Pancreas (tissue), 10 donors: ENCODE measurements at regions not wholly inside any gene's neighbourhood (a gene's known extent, or its start where the extent isn't known, plus 50 kb on each side); places are given as distances from the start of the nearest gene placed in this dataset.

Experiments
- ATAC-seq, 4 donors: fragments of 200-7000 bp; cut with Tn5 transposase; one replicate each; pipeline versions ENCODE4 v1.8.0 to v1.9.1; 2020; ENCODE audit warnings: mild to moderate bottlenecking in 4 of 4, moderate library complexity in 4 of 4
- DNase-seq, 6 donors: peaks; one replicate each; pipeline ENCODE4 v3.0.0-alpha.2; 2020
- FAIRE-seq: peaks from 2 replicates; lab custom pipeline; 2012; peaks lifted over from hg19 to GRCh38; lab: Jason Lieb, UNC
- H3K27ac ChIP-seq, 4 donors: fragments of 200-600 bp; sonication (generic); 1 replicate in 3 of 4; 2 replicates in 1 of 4; pipeline versions ENCODE4 v1.5.0 to v1.8.0; 2020
- H3K27me3 ChIP-seq, 4 donors: fragments of 200-600 bp; one replicate each; pipeline ENCODE4 v1.8.0; 2021
- H3K36me3 ChIP-seq, 3 donors: fragments of 200-600 bp; sonication (generic) in 1 of 3; one replicate each; pipeline versions ENCODE4 v1.5.0 to v1.8.0; 2020 to 2021
- H3K4me1 ChIP-seq, 3 donors: fragments of 200-600 bp; one replicate each; pipeline ENCODE4 v1.8.0; 2021
- H3K4me3 ChIP-seq, 4 donors: fragments of 200-600 bp; sonication (generic) in 2 of 4; one replicate each; pipeline versions ENCODE4 v1.5.0 to v1.8.0; 2020 to 2021
- H3K9me3 ChIP-seq, 4 donors: fragments of 200-600 bp; one replicate each; pipeline ENCODE4 v1.8.0; 2021
- CTCF ChIP-seq, 4 donors: fragments of 200-600 bp; sonication (generic) in 3 of 4; IDR thresholded peaks; one replicate each; pipeline versions ENCODE4 v1.5.0 to v1.8.0; 2021; ENCODE audit warnings: antibody characterized with exemption in 4 of 4
- WGBS, 2 donors: extraction: QIAGEN DNeasy Blood & Tissue Kit; methylation state at CpG; one replicate each; pipeline ENCODE4 v1.1.7; 2013; 5-methylcytosine and 5-hydroxymethylcytosine counted together
- intact Hi-C, 3 donors: fragments of 100-400 bp; cut with DNase I; formaldehyde crosslinking; loops; one replicate each; pipeline versions ENCODE4 v1.11.1 to v1.14.2; 2022
- donor health status: healthy with polysubstance abuse.
- donor health status: DM: no; HTN: no; CAD: no; lungs with moderate emphysema.
- donor health status: DM: no; HTN: no; CAD: no.
- donor health status: control.
- donor health status: control.
- donor health status: Bipolar disorder and iron deficiency.
- donor health status: DM: yes; HTN: yes; CAD: no.
- donor health status: DM: no; HTN: no; CAD: no.
- donor health status: DM: no; HTN: no; CAD: no.
- donor health status: DM: yes; HTN: yes; CAD: no.

GRCh38 chr14:30369502-30370180, 189.3 kb upstream of the G2E3 start:
- Histone ChIP-seq H3K9me3 (no peaks in the 10 kb centered on the region), H3K27me3 (no peaks in the 10 kb centered on the region), H3K4me3 (no peak overlapping the region), H3K36me3 (no peaks in the 10 kb centered on the region), H3K27ac (no peak overlapping the region), H3K4me1 (no peaks in the 10 kb centered on the region)
- no peak for ATAC-seq
- FAIRE-seq: no peak
- TF ChIP-seq CTCF (IDR thresholded peaks at IDR 0.05): no peak
- no peak for DNase-seq
- 88 to 89% methylated on average over 5 to 6 of the region's 6 CpGs for WGBS, 2 donors
- intact Hi-C loops: loop anchor here in 1 of 3 donors (10.0 kb wide), 1 partner anchor 145 kb away; no protein-coding TSS in a partner anchor

GRCh38 chr14:30373053-30373452, 185.9 kb upstream of the G2E3 start:
- 70 to 73% methylated on average over 2 of the region's 2 CpGs for WGBS, 2 donors
- ATAC-seq: no peak
- intact Hi-C loops: loop anchor here in 1 of 3 donors (10.0 kb wide), 1 partner anchor 142 kb away; no protein-coding TSS in a partner anchor

GRCh38 chr14:30373526-30373925, 185.4 kb upstream of the G2E3 start:
- no peak overlapping the region for H3K27ac ChIP-seq
- intact Hi-C loops: loop anchor here in 1 of 3 donors (10.0 kb wide), 1 partner anchor 141 kb away; no protein-coding TSS in a partner anchor
- WGBS, 2 donors: 72 to 84% methylated on average over 2 of the region's 2 CpGs

More at GRCh38 chr14:30373053-30373452, 185.9 kb upstream of the G2E3 start:
- no peaks in the 10 kb centered on the region for H3K4me1 ChIP-seq
- H3K27me3 ChIP-seq: no peaks in the 10 kb centered on the region
- no peak for TF ChIP-seq CTCF (IDR thresholded peaks at IDR 0.05)
- no peaks in the 10 kb centered on the region for H3K9me3 ChIP-seq
- no peaks in the 10 kb centered on the region for H3K36me3 ChIP-seq
- H3K27ac ChIP-seq: no peak overlapping the region
- H3K4me3 ChIP-seq: no peak overlapping the region
- DNase-seq (no peak), FAIRE-seq (no peak)

GRCh38 chr14:30375296-30375892, 183.6 kb upstream of the G2E3 start:
- 35% methylated on average over 5 of the region's 5 CpGs for WGBS, 2 donors

More at GRCh38 chr14:30373526-30373925, 185.4 kb upstream of the G2E3 start:
- Histone ChIP-seq H3K36me3 (no peaks in the 10 kb centered on the region), H3K9me3 (no peaks in the 10 kb centered on the region), H3K4me1 (no peaks in the 10 kb centered on the region), H3K4me3 (no peak overlapping the region), H3K27me3 (no peaks in the 10 kb centered on the region)
- ATAC-seq (no peak), DNase-seq (no peak), FAIRE-seq (no peak)
- no peak for TF ChIP-seq CTCF (IDR thresholded peaks at IDR 0.05)

More at GRCh38 chr14:30375296-30375892, 183.6 kb upstream of the G2E3 start:
- Histone ChIP-seq H3K4me1 (no peaks in the 10 kb centered on the region), H3K4me3 (no peak overlapping the region), H3K9me3 (no peaks in the 10 kb centered on the region), H3K36me3 (no peaks in the 10 kb centered on the region), H3K27me3 (no peaks in the 10 kb centered on the region), H3K27ac (no peak overlapping the region)
- TF ChIP-seq CTCF (IDR thresholded peaks at IDR 0.05): peak; percentile 58 to 77 (median 70)
- DNase-seq: peak; percentile 49 to 81 (median 70)
- intact Hi-C loops: loop anchor here in 1 of 3 donors (5.0 to 10.0 kb wide), 2 partner anchors 72 to 139 kb away; no protein-coding TSS in a partner anchor
- no peak for FAIRE-seq
- ATAC-seq: peak; percentile 81 to 99 (median 96)
